ENCODE measurements at regions not wholly inside any gene's neighbourhood (a gene's known extent, or its start where the extent isn't known, plus 50 kb on each side); places are given as distances from the start of the nearest gene placed in this dataset.

DNA sequence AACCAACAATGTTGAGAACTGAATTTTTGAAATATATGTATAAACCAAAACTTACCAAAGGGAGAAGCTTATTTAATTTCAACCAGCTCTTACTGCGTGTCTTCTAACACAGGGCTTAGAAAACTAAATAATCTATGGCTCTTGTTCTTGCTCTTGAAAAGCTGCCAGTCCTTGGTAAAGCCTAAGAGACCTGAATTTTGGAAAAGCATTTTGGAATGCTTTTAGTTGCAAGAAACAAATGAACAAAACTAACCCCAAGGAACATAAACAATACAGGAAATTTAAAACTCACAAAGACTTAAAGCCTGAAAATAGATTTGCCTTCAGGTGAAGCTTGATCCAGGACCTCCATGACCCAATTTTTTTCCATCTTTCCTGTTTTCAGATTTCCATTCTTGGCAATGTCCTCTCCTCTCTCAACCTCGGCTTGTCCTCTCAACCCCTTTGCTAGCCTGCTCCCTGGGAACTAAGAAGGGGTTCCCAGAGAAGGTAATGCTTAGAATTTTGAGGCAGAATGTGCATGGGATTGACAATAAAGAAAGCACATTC is 169.8 kb upstream of the NCK2 start:
- no peak for TF ChIP-seq CTCF (conservative IDR thresholded peaks at IDR 0.05; ENCODE audit: low read depth, low read length)
- H3K4me3 ChIP-seq (ENCODE audit: low read depth, low read length), result no peak overlapping the region
- DNase-seq (ENCODE audit: low read depth), result no peak

GRCh38 chr2:105573910-105574655 is 170.6 kb upstream of the NCK2 start:
- TF ChIP-seq CTCF (conservative IDR thresholded peaks at IDR 0.05; ENCODE audit: low read depth, low read length), result no peak
- no peak overlapping the region for H3K4me3 ChIP-seq (ENCODE audit: low read depth, low read length)
- DNase-seq (ENCODE audit: low read depth), result no peak

DNA sequence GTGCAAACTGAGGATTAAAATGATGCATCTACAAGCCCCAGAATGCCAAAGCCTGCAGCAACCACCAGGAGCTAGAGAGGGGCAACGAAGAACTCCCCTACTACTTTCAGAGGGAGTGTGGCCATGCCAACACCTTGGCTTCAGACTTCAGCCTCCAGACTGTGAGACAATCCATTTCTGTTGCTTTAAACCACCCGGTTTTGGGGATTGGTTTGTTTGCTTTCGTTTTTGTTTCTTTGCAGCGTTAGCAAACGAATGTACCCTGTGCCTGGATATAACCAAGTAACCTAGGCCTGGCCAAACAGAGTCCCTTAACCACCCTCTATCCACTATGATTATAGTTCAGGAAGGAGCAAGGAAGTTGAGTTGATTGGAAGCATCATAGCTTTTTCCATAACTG is 171.2 kb upstream of the NCK2 start:
- DNase-seq (ENCODE audit: low read depth), result no peak
- no peak overlapping the region for H3K4me3 ChIP-seq (ENCODE audit: low read depth, low read length)
- no peak for TF ChIP-seq CTCF (conservative IDR thresholded peaks at IDR 0.05; ENCODE audit: low read depth, low read length)

DNA sequence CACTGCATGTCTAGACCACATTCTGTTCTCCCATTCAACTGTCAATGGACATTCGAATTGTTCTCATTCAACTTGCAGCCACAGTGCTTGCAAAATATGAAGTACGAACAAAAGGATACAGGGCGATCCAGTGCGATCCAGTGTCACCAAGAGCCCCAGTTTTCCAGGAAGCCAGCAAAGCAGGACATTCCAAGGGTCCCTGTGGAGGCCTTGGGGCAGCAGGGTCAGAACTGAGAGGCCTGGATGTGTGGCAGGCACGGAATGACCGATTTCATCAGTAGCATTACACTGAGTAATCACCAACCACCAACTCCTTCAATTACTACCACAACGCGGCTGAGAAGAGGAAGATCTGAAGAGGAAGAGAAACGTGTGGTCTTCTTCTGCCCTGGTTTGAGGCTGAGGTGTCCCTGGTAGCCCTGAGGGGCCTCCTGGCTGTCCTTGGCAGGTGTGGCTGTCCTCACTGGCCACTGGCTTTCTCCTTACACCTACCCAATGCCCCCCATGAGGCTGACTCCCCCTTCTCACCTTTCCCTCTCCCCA is 172.7 kb upstream of the FHL2 start:
- DNase-seq (ENCODE audit: low read depth), result no peak
- no peak overlapping the region for H3K4me3 ChIP-seq (ENCODE audit: low read depth, low read length)

DNA sequence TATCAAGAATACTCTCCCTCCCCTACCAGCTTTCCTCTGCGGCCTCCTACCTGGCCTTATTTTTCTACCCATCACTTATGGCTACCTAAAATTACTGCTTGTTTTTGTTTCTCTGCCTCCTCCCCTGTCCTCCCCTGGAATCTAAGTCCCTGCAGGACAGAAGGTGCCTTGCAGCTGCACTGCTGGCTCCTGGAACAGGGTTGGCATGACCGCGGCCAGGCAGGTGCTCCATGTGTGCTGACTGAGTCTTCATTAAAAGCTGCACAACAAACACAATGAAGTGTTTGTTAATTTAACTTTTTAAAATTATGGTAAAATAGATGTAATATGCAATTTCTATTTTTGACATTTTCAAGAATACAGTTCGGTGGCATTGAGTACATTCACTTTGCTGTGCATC is 171.9 kb upstream of the FHL2 start:
- TF ChIP-seq CTCF (conservative IDR thresholded peaks at IDR 0.05; ENCODE audit: low read depth, low read length), result no peak
- H3K4me3 ChIP-seq (ENCODE audit: low read depth, low read length), result no peak overlapping the region
- DNase-seq (ENCODE audit: low read depth), result no peak

More for the DNA sequence above, 172.7 kb upstream of the FHL2 start:
- no peak for TF ChIP-seq CTCF (conservative IDR thresholded peaks at IDR 0.05; ENCODE audit: low read depth, low read length)

DNA sequence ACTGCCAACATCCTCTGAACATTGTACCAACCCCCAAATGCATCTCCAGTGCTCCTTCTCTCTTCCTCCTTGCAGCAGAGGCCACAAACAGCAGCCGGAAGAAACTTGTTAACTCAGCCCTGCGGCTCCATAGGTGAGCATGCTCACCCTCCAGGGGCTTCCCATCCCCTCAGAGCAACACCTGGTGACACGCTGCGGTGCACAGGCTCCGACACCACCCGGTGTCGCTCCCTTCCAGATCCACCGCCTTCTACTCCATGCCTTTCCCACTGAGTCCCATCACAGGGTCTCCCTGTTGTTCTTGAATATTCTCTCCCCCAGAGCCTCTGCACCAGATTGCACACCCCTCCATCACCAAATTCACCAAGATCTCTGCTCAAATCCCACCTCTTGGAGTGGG is 171.5 kb upstream of the FHL2 start:
- no peak overlapping the region for H3K4me3 ChIP-seq (ENCODE audit: low read depth, low read length)
- no peak for TF ChIP-seq CTCF (conservative IDR thresholded peaks at IDR 0.05; ENCODE audit: low read depth, low read length)
- no peak for DNase-seq (ENCODE audit: low read depth)

DNA sequence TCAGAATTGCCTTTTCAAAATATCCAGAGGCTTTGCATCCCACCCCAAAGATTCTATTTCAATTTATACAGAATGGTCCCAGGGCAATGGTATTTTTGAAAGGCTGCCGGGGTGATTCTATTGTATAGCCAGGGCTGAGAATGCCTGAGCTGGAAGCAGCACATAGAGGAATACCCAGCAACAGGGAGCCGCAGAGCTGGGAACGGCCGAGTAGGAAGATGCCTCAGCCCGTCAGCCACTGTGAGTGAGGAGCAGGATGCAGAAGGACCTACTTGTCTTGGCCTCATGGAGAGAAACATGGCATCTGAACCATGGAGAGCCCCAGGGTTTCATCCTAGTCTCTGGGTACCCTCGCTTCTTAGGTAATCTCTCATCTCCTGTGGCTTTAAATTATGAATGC is 170.8 kb upstream of the FHL2 start:
- H3K4me3 ChIP-seq (ENCODE audit: low read depth, low read length), result no peak overlapping the region
- no peak for TF ChIP-seq CTCF (conservative IDR thresholded peaks at IDR 0.05; ENCODE audit: low read depth, low read length)
- no peak for DNase-seq (ENCODE audit: low read depth)
